Keratinocyte (primary cell): ENCODE measurements at regions not wholly inside any gene's neighbourhood (a gene's known extent, or its start where the extent isn't known, plus 50 kb on each side); places are given as distances from the start of the nearest gene placed in this dataset.

ENCODE experiments used
- DNase-seq: peaks from one replicate; pipeline ENCODE4 v3.0.0-alpha.2; 2011; ENCODE audit warnings: low read depth, missing footprints, low spot score
- FAIRE-seq: peaks from 2 replicates; lab custom pipeline; 2011; peaks lifted over from hg19 to GRCh38; lab: Jason Lieb, UNC
- H2AFZ ChIP-seq: 2 replicates; pipeline ENCODE4 v1.6.0; 2012; ENCODE audit warnings: low read length, control low read depth, inconsistent platforms; ENCODE audit not compliant: control insufficient read depth
- H3K27ac ChIP-seq: 2 replicates; pipeline ENCODE4 v1.5.1; 2011; ENCODE audit warnings: low read length; ENCODE audit not compliant: control insufficient read depth, insufficient read depth
- H3K27me3 ChIP-seq: 3 replicates; pipeline ENCODE4 v1.6.0; 2011; ENCODE audit warnings: low read length; ENCODE audit not compliant: control insufficient read depth, insufficient read depth; ENCODE audit errors: extremely low read depth
- H3K36me3 ChIP-seq, 2 experiments: 2 replicates in 1 of 2; 3 replicates in 1 of 2; pipeline ENCODE4 v1.5.1; 2011; ENCODE audit warnings: low read length in 2 of 2, mild to moderate bottlenecking in 1 of 2; ENCODE audit not compliant: control insufficient read depth in 2 of 2, insufficient read depth in 2 of 2; ENCODE audit errors: extremely low read depth in 1 of 2
- H3K4me1 ChIP-seq: 3 replicates; pipeline ENCODE4 v1.5.1; 2011; ENCODE audit warnings: low read length; ENCODE audit not compliant: control insufficient read depth, insufficient read depth; ENCODE audit errors: extremely low read depth
- H3K4me2 ChIP-seq: 3 replicates; pipeline ENCODE4 v1.6.0; 2011; ENCODE audit warnings: low read depth, low read length; ENCODE audit not compliant: control insufficient read depth, insufficient read depth; ENCODE audit errors: extremely low read depth
- H3K4me3 ChIP-seq, 3 experiments: fragments of 200-600 bp in 1 of 3; sonication (generic) in 1 of 3; 2 replicates in 2 of 3; 3 replicates in 1 of 3; pipeline ENCODE4 v1.5.1; 2011 to 2016; ENCODE audit warnings: low read length in 3 of 3, mild to moderate bottlenecking in 3 of 3, control low read depth in 2 of 3, inconsistent platforms in 1 of 3, low read depth in 1 of 3, mixed read lengths in 1 of 3, mixed run types in 1 of 3, moderate library complexity in 1 of 3; ENCODE audit not compliant: control insufficient read depth in 2 of 3, insufficient read depth in 2 of 3; ENCODE audit errors: extremely low read depth in 1 of 3
- H3K79me2 ChIP-seq: 2 replicates; pipeline ENCODE4 v1.6.0; 2012; ENCODE audit warnings: low read length; ENCODE audit not compliant: control insufficient read depth, insufficient read depth
- H3K9ac ChIP-seq: 3 replicates; pipeline ENCODE4 v1.6.0; 2011; ENCODE audit warnings: low read length; ENCODE audit not compliant: control insufficient read depth, insufficient read depth; ENCODE audit errors: extremely low read depth
- H3K9me1 ChIP-seq: 3 replicates; pipeline ENCODE4 v1.6.0; 2011; ENCODE audit warnings: low read length; ENCODE audit not compliant: control insufficient read depth, insufficient read depth; ENCODE audit errors: extremely low read depth
- H3K9me3 ChIP-seq: 2 replicates; pipeline ENCODE4 v1.5.1; 2012; ENCODE audit warnings: low read depth, low read length; ENCODE audit not compliant: control insufficient read depth
- H4K20me1 ChIP-seq: 3 replicates; pipeline ENCODE4 v1.6.0; 2011; ENCODE audit warnings: low read length; ENCODE audit not compliant: control insufficient read depth, insufficient read depth; ENCODE audit errors: extremely low read depth
- EZH2 ChIP-seq: IDR thresholded peaks from one replicate; pipeline ENCODE4 v1.6.1; 2012; ENCODE audit warnings: inconsistent platforms, mild to moderate bottlenecking, low read length, moderate library complexity
- dilution Hi-C: fragments of 300-500 bp; cut with MboI; formaldehyde crosslinking; loops from one replicate; pipeline ENCODE4 v1.7.0; 2020; ENCODE audit warnings: low sequenced_read_pairs; ENCODE audit not compliant: extremely low pct_ligation_motif_present
- TF ChIP-seq, protein P1 (sequence below), 3 experiments: IDR thresholded peaks in 1 of 3; conservative IDR thresholded peaks in 1 of 3; optimal IDR thresholded peaks in 1 of 3; 2 replicates in 2 of 3; 3 replicates in 1 of 3; pipeline versions ENCODE3 to v1.5.1; 2011; ENCODE audit warnings: low read length in 3 of 3, mild to moderate bottlenecking in 3 of 3, moderate library complexity in 2 of 3, control low read depth in 1 of 3, inconsistent platforms in 1 of 3; ENCODE audit not compliant: insufficient read depth in 2 of 3; ENCODE audit errors: extremely low read depth in 1 of 3

DNA sequence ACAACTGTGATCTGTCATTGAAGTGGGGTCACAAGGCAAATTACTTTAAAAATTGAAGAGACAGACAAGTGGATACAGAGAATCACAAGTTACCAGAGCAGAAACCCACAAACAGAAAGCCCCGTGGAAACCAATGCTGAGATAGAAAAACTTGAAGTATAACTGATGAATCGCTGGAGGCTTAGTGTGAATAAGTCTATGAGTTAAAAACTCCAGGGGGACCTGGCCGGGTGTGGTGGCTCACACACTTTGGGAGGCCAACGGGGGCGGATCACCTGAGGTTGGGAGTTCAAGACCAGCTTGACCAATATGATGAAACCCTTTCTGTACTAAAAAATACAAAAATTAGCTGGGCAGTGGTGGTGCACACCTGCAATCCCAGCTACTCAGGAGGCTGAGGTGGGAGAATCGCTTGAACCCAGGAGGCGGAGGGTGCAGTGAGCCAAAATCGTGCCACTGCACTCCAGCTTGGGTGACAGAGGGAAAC, 69.7 kb upstream of the ZNRF2 start:
- Histone ChIP-seq H3K27me3 (no peaks in the 10 kb centered on the region), H3K4me2 (no peak overlapping the region), H3K4me3 (no peak overlapping the region), H3K4me1 (no peaks in the 10 kb centered on the region), H3K27ac (no peak overlapping the region), H4K20me1 (no peaks in the 10 kb centered on the region), H2AFZ (no peak overlapping the region), H3K9ac (no peak overlapping the region), H3K9me3 (no peaks in the 10 kb centered on the region), H3K79me2 (no peaks in the 10 kb centered on the region), H3K9me1 (no peaks in the 10 kb centered on the region), H3K36me3 (no peaks in the 10 kb centered on the region)
- TF ChIP-seq, protein P1, sequence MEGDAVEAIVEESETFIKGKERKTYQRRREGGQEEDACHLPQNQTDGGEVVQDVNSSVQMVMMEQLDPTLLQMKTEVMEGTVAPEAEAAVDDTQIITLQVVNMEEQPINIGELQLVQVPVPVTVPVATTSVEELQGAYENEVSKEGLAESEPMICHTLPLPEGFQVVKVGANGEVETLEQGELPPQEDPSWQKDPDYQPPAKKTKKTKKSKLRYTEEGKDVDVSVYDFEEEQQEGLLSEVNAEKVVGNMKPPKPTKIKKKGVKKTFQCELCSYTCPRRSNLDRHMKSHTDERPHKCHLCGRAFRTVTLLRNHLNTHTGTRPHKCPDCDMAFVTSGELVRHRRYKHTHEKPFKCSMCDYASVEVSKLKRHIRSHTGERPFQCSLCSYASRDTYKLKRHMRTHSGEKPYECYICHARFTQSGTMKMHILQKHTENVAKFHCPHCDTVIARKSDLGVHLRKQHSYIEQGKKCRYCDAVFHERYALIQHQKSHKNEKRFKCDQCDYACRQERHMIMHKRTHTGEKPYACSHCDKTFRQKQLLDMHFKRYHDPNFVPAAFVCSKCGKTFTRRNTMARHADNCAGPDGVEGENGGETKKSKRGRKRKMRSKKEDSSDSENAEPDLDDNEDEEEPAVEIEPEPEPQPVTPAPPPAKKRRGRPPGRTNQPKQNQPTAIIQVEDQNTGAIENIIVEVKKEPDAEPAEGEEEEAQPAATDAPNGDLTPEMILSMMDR (optimal IDR thresholded peaks at IDR 0.05 in 1 of 3, IDR thresholded peaks at IDR 0.05 in 1 of 3, conservative IDR thresholded peaks at IDR 0.05 in 1 of 3; ENCODE audit: extremely low read depth in 1 of 3, insufficient read depth in 2 of 3, low read length in 3 of 3), result no peak
- TF ChIP-seq EZH2, result no peak
- FAIRE-seq (no peak), DNase-seq (no peak)
- dilution Hi-C loops, result no loop called here

DNA sequence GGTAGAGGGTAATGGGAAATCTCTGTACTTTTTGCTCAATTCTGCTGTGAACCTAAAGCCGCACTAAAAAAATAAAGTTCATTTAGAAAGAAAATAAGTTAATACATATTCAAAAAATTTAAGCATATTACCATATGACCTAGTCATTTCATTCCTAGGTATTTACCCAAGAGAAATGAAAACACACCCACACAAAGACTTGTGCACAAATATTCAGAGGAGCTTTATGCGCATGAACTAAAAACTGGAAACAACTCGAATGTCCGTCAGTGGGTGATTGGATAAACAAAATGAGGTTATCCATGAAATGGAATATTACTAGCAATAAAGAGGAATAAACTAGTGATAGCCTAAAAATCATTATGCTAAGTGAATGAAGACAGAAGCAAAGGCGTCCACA, 62.6 kb upstream of the ZNRF2 start:
- no peak for TF ChIP-seq EZH2
- TF ChIP-seq, protein P1 (optimal IDR thresholded peaks at IDR 0.05 in 1 of 3, IDR thresholded peaks at IDR 0.05 in 1 of 3, conservative IDR thresholded peaks at IDR 0.05 in 1 of 3; ENCODE audit: extremely low read depth in 1 of 3, insufficient read depth in 2 of 3, low read length in 3 of 3), result no peak
- no peak for FAIRE-seq
- Histone ChIP-seq H3K4me2 (no peak overlapping the region), H3K9ac (no peak overlapping the region), H3K27me3 (no peaks in the 10 kb centered on the region), H3K4me3 (no peak overlapping the region), H3K36me3 (no peaks in the 10 kb centered on the region), H4K20me1 (no peaks in the 10 kb centered on the region), H2AFZ (no peak overlapping the region), H3K4me1 (peaks cover 31% of the 10 kb centered on the region), H3K9me1 (no peaks in the 10 kb centered on the region), H3K27ac (no peak overlapping the region), H3K79me2 (no peaks in the 10 kb centered on the region), H3K9me3 (no peaks in the 10 kb centered on the region)
- DNase-seq, result no peak
- dilution Hi-C loops, result no loop called here
